ENCODE measurements at regions not wholly inside any gene's neighbourhood (a gene's known extent, or its start where the extent isn't known, plus 50 kb on each side); places are given as distances from the start of the nearest gene placed in this dataset.

DNA sequence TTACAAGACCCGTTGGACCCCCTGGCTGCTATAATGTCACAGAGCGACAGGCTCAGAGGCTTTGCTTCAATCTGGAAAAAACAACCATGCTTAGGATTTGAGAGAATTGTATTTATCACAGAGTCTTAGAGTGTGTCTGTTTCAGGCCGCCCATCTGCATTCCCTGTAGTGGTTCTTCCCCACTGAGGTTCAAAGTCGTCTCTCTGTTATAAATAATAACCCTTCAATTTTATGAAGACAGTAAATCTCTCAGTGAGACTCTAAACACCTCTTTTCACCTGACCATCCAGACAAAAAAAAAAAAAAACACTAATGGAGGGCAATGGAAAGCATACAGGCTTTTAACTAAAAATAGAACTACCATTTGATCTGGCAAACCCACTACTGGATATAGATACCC lies 565.4 kb upstream of the AUTS2 start:
- TF ChIP-seq POLR2A (IDR thresholded peaks at IDR 0.05) = no peak
- TF ChIP-seq, protein P1, sequence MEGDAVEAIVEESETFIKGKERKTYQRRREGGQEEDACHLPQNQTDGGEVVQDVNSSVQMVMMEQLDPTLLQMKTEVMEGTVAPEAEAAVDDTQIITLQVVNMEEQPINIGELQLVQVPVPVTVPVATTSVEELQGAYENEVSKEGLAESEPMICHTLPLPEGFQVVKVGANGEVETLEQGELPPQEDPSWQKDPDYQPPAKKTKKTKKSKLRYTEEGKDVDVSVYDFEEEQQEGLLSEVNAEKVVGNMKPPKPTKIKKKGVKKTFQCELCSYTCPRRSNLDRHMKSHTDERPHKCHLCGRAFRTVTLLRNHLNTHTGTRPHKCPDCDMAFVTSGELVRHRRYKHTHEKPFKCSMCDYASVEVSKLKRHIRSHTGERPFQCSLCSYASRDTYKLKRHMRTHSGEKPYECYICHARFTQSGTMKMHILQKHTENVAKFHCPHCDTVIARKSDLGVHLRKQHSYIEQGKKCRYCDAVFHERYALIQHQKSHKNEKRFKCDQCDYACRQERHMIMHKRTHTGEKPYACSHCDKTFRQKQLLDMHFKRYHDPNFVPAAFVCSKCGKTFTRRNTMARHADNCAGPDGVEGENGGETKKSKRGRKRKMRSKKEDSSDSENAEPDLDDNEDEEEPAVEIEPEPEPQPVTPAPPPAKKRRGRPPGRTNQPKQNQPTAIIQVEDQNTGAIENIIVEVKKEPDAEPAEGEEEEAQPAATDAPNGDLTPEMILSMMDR (IDR thresholded peaks at IDR 0.05) = no peak
